IMR-90 (cell line): ENCODE measurements at regions not wholly inside any gene's neighbourhood (a gene's known extent, or its start where the extent isn't known, plus 50 kb on each side); places are given as distances from the start of the nearest gene placed in this dataset.

Experiments used
- BHLHE40 ChIP-seq: fragments of 150-350 bp; IDR thresholded peaks from 2 replicates; pipeline ENCODE4 v1.6.1; 2016; ENCODE audit warnings: mild to moderate bottlenecking, low read depth, low read length
- CTCF ChIP-seq: conservative IDR thresholded peaks from 2 replicates; pipeline ENCODE4 v1.5.1; 2012; ENCODE audit warnings: mild to moderate bottlenecking, low read depth, low read length, improper control_type of control experiment
- ELK1 ChIP-seq: fragments of 150-350 bp; IDR thresholded peaks from 2 replicates; pipeline ENCODE4 v1.6.1; 2016; ENCODE audit warnings: low read depth, mild to moderate bottlenecking, low read length, moderate library complexity, borderline replicate concordance
- MAFK ChIP-seq: IDR thresholded peaks from 2 replicates; pipeline ENCODE4 v1.6.1; 2012; ENCODE audit warnings: low read depth, low read length, improper control_type of control experiment
- MXI1 ChIP-seq: IDR thresholded peaks from 2 replicates; pipeline ENCODE4 v1.6.1; 2012; ENCODE audit warnings: low read depth, mild to moderate bottlenecking, low read length, moderate library complexity, borderline replicate concordance
- NFE2L2 ChIP-seq: fragments of 150-350 bp; IDR thresholded peaks from 2 replicates; pipeline ENCODE4 v1.6.1; 2016; ENCODE audit warnings: low read depth, mild to moderate bottlenecking, low read length
- POLR2A ChIP-seq: IDR thresholded peaks from 2 replicates; pipeline ENCODE4 v1.6.1; 2012; ENCODE audit warnings: mild to moderate bottlenecking, low read depth, low read length
- RAD21 ChIP-seq: IDR thresholded peaks from 2 replicates; pipeline ENCODE4 v1.6.1; 2012; ENCODE audit warnings: low read length, improper control_type of control experiment
- SMC3 ChIP-seq: fragments of 150-350 bp; IDR thresholded peaks from 2 replicates; pipeline ENCODE4 v1.6.1; 2016; ENCODE audit warnings: low read depth, mild to moderate bottlenecking, antibody characterized with exemption, low read length, moderate library complexity
- USF2 ChIP-seq: fragments of 150-350 bp; IDR thresholded peaks from 2 replicates; pipeline ENCODE4 v1.6.1; 2017; ENCODE audit warnings: mild to moderate bottlenecking, antibody characterized with exemption, low read length, low read depth

- TF ChIP-seq USF2 (no peak), CTCF (no peak), POLR2A (no peak), BHLHE40 (no peak), ELK1 (no peak), MXI1 (no peak), SMC3 (no peak), MAFK (no peak), RAD21 (no peak), NFE2L2 (no peak)
These were observed 612.8 kb downstream of the ZPLD1 start for GRCh38 chr3:103047640-103048039.
